HuH-7 (cell line): ENCODE measurements at regions not wholly inside any gene's neighbourhood (a gene's known extent, or its start where the extent isn't known, plus 50 kb on each side); places are given as distances from the start of the nearest gene placed in this dataset.

Experiments used
- DNase-seq: peaks from one replicate; pipeline ENCODE4 v3.0.0; 2011; ENCODE audit warnings: low spot score

GRCh38 chr2:11044201-11044600, 111.1 kb upstream of the SLC66A3 start:
- no peak for DNase-seq

- DNase-seq, result no peak
Observed at GRCh38 chr2:11045294-11045693, 110.0 kb upstream of the SLC66A3 start.

- no peak for DNase-seq
Observed at GRCh38 chr2:11048335-11049008, 106.8 kb upstream of the SLC66A3 start.

- no peak for DNase-seq
Observed at GRCh38 chr2:11050565-11050964, 104.7 kb upstream of the SLC66A3 start.

- no peak for DNase-seq
Observed at GRCh38 chr2:11051280-11051679, 104.0 kb upstream of the SLC66A3 start.

GRCh38 chr2:11053546-11053945, 101.7 kb upstream of the SLC66A3 start:
- DNase-seq, result no peak

- DNase-seq, result no peak
Observed at GRCh38 chr2:11054783-11055678, 100.2 kb upstream of the SLC66A3 start.

- DNase-seq, result no peak
Observed at GRCh38 chr2:11055679-11056215, 99.5 kb upstream of the SLC66A3 start.

GRCh38 chr2:11056614-11057013, 98.7 kb upstream of the SLC66A3 start:
- DNase-seq, result no peak

- DNase-seq, result no peak
Observed at GRCh38 chr2:11057031-11057430, 98.2 kb upstream of the SLC66A3 start.

- no peak for DNase-seq
Observed at GRCh38 chr2:11058129-11058528, 97.1 kb upstream of the SLC66A3 start.

GRCh38 chr2:11060376-11061169, 94.7 kb upstream of the SLC66A3 start:
- DNase-seq, result no peak

- DNase-seq, result no peak
Observed at GRCh38 chr2:11065833-11066485, 89.3 kb upstream of the SLC66A3 start.

- no peak for DNase-seq
Observed at GRCh38 chr2:11067221-11068078, 87.8 kb upstream of the SLC66A3 start.

GRCh38 chr2:11068079-11068741, 87.1 kb upstream of the SLC66A3 start:
- no peak for DNase-seq

GRCh38 chr2:11068856-11069526, 86.3 kb upstream of the SLC66A3 start:
- no peak for DNase-seq

- DNase-seq, result no peak
Observed at GRCh38 chr2:11069566-11070185, 85.6 kb upstream of the SLC66A3 start.

- no peak for DNase-seq
Observed at GRCh38 chr2:11071211-11071610, 84.1 kb upstream of the SLC66A3 start.

- no peak for DNase-seq
Observed at GRCh38 chr2:11071939-11072338, 83.3 kb upstream of the SLC66A3 start.
